Spleen (tissue), 11 donors: ENCODE measurements at regions not wholly inside any gene's neighbourhood (a gene's known extent, or its start where the extent isn't known, plus 50 kb on each side); places are given as distances from the start of the nearest gene placed in this dataset.

Experiments
- DNase-seq: peaks from one replicate; pipeline ENCODE4 v3.0.0-alpha.2; 2020
- H3K27ac ChIP-seq, 8 donors: fragments of 200-600 bp; sonication (generic) in 7 of 8; 1 replicate in 4 of 8; 2 replicates in 4 of 8; pipeline versions ENCODE4 v1.5.0 to v1.8.0; 2016 to 2021; ENCODE audit warnings: inconsistent platforms in 4 of 8, mild to moderate bottlenecking in 4 of 8, moderate library complexity in 1 of 8
- H3K27me3 ChIP-seq, 7 donors: fragments of 200-600 bp; sonication (generic) in 6 of 7; replicated peaks in 1 of 7; 1 replicate in 4 of 7; 2 replicates in 3 of 7; pipeline versions ENCODE4 v1.5.0 to v1.8.0; 2016 to 2021; ENCODE audit warnings: inconsistent platforms in 3 of 7, mild to moderate bottlenecking in 1 of 7
- H3K36me3 ChIP-seq, 6 donors: fragments of 200-600 bp; sonication (generic) in 5 of 6; 1 replicate in 4 of 6; 2 replicates in 2 of 6; pipeline versions ENCODE4 v1.5.0 to v1.8.0; 2016 to 2021; ENCODE audit warnings: inconsistent platforms in 2 of 6
- H3K4me1 ChIP-seq, 6 donors: fragments of 200-600 bp; sonication (generic) in 5 of 6; 1 replicate in 3 of 6; 2 replicates in 3 of 6; pipeline versions ENCODE4 v1.5.0 to v1.8.0; 2016 to 2021; ENCODE audit warnings: inconsistent platforms in 3 of 6
- H3K4me3 ChIP-seq, 8 donors: fragments of 200-600 bp; sonication (generic) in 7 of 8; 1 replicate in 4 of 8; 2 replicates in 4 of 8; pipeline versions ENCODE4 v1.5.0 to v1.8.0; 2016 to 2021; ENCODE audit warnings: inconsistent platforms in 4 of 8, mild to moderate bottlenecking in 4 of 8, moderate library complexity in 2 of 8
- H3K9me3 ChIP-seq, 8 donors: fragments of 200-600 bp; sonication (generic) in 7 of 8; 1 replicate in 4 of 8; 2 replicates in 4 of 8; pipeline versions ENCODE4 v1.5.0 to v1.8.0; 2016 to 2021; ENCODE audit warnings: inconsistent platforms in 4 of 8
- CTCF ChIP-seq, 11 experiments: fragments of 200-600 bp in 7 of 11; fragments of 450-650 bp in 4 of 11; sonication (generic) in 4 of 11; IDR thresholded peaks in 8 of 11; conservative IDR thresholded peaks in 3 of 11; 1 replicate in 7 of 11; 2 replicates in 4 of 11; pipeline versions ENCODE4 v1.4.0 to v1.8.0; 2016 to 2021; ENCODE audit warnings: antibody characterized with exemption in 11 of 11, inconsistent platforms in 4 of 11, mild to moderate bottlenecking in 1 of 11
- POLR2A ChIP-seq, 3 donors: fragments of 450-650 bp; IDR thresholded peaks; one replicate each; pipeline ENCODE4 v1.5.1; 2017; ENCODE audit warnings: antibody characterized with exemption in 3 of 3, mild to moderate bottlenecking in 1 of 3
- POLR2AphosphoS5 ChIP-seq, 3 donors: sonication (generic); formaldehyde crosslinking; IDR thresholded peaks; one replicate each; pipeline ENCODE4 v1.5.1; 2017; ENCODE audit warnings: antibody characterized with exemption in 3 of 3
- WGBS, 5 donors: extraction: QIAGEN DNeasy Blood & Tissue Kit in 3 of 5; methylation state at CpG; one replicate each; pipeline versions ENCODE4 v1.1.5 to v1.1.7; 2013 to 2018; 5-methylcytosine and 5-hydroxymethylcytosine counted together
- intact Hi-C: fragments of 100-400 bp; cut with DNase I; formaldehyde crosslinking; loops from one replicate; pipeline ENCODE4 v1.15.0; 2023; ENCODE audit warnings: low total_unique reads
- donor health status: healthy with polysubstance abuse.
- donor health status: DM: no; HTN: no; CAD: no; lungs with moderate emphysema.
- donor health status: DM: no; HTN: no; CAD: no.
- donor health status: Bipolar disorder and iron deficiency.
- donor health status: healthy.
- donor health status: DM: no; HTN: no; CAD: no.
- donor health status: DM: yes; HTN: yes; CAD: no.

DNA sequence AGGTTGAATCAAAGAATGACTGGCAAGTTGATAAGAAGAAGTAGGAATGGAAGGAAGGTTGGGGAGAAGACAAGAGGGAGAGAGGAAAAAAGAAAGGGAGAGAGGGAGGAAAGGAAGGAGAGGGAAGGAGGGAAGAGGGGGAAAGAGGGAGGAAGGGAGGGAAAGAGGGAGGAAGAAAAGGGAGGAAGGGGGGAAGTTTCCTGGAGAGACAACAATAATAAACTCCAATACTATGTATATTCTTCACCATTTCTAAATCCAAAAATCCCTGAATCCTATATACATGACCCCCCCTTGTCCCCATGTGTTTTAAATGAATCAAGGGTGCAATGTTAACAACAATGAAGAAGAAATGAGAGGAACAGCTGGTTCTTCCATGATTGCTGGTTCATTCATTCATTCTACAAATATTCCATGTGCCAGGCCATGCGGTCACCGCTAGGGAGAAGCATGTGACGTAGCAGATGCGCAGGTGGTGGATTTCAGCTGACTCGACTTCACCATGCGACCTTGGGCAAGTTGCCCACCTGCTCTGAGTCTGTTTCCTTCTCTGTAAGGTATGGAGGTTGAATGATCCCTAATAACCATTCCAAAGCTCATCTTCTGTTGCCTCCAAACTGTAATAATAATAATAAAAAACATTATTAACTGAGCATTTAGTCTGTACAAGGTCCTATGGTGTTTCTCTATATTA lies 77.6 kb downstream of the EN1 start:
- H3K4me3 ChIP-seq, result no peak overlapping the region
- peaks cover 0 to 9% (median 0%) of the 10 kb centered on the region in 6 donors for H3K4me1 ChIP-seq
- H3K9me3 ChIP-seq, result no peaks in the 10 kb centered on the region
- H3K27me3 ChIP-seq, result peaks cover 0 to 65% (median 12%) of the 10 kb centered on the region in 7 donors
- no peaks in the 10 kb centered on the region for H3K36me3 ChIP-seq
- intact Hi-C loops, result no loop called here
- 73 to 91% (median 86%) methylated on average over 6 of the region's 6 CpGs for WGBS, 5 donors
- DNase-seq, result no peak
- no peak overlapping the region for H3K27ac ChIP-seq
- no peak for TF ChIP-seq CTCF (IDR thresholded peaks at IDR 0.05 in 8 of 11, conservative IDR thresholded peaks at IDR 0.05 in 3 of 11)
- TF ChIP-seq POLR2AphosphoS5 (IDR thresholded peaks at IDR 0.05), result no peak
- no peak for TF ChIP-seq POLR2A (IDR thresholded peaks at IDR 0.05)

- no peak overlapping the region for H3K4me3 ChIP-seq
- TF ChIP-seq POLR2A (IDR thresholded peaks at IDR 0.05) (no peak), POLR2AphosphoS5 (IDR thresholded peaks at IDR 0.05) (no peak), CTCF (IDR thresholded peaks at IDR 0.05 in 8 of 11, conservative IDR thresholded peaks at IDR 0.05 in 3 of 11) (no peak)
- no peaks in the 10 kb centered on the region for H3K4me1 ChIP-seq
- H3K36me3 ChIP-seq, result no peaks in the 10 kb centered on the region
- no peak for DNase-seq
- intact Hi-C loops, result no loop called here
- H3K27me3 ChIP-seq, result peaks cover 0 to 65% (median 0%) of the 10 kb centered on the region in 7 donors
- no peaks in the 10 kb centered on the region for H3K9me3 ChIP-seq
- H3K27ac ChIP-seq, result no peak overlapping the region
- WGBS, 5 donors, result 30 to 45% (median 36%) methylated on average over 6 of the region's 6 CpGs
These were observed 80.6 kb downstream of the EN1 start for GRCh38 chr2:118766871-118767270.

GRCh38 chr2:118764855-118765254 lies 82.6 kb downstream of the EN1 start:
- 63 to 75% (median 72%) methylated on average over 4 of the region's 4 CpGs for WGBS, 5 donors
- no peaks in the 10 kb centered on the region for H3K9me3 ChIP-seq
- DNase-seq, result no peak
- no peaks in the 10 kb centered on the region for H3K36me3 ChIP-seq
- peaks cover 0 to 58% (median 0%) of the 10 kb centered on the region in 7 donors for H3K27me3 ChIP-seq
- intact Hi-C loops, result no loop called here
- H3K4me1 ChIP-seq, result no peaks in the 10 kb centered on the region
- H3K27ac ChIP-seq, result no peak overlapping the region
- no peak overlapping the region for H3K4me3 ChIP-seq
- TF ChIP-seq POLR2AphosphoS5 (IDR thresholded peaks at IDR 0.05) (no peak), CTCF (IDR thresholded peaks at IDR 0.05 in 8 of 11, conservative IDR thresholded peaks at IDR 0.05 in 3 of 11) (no peak)

DNA sequence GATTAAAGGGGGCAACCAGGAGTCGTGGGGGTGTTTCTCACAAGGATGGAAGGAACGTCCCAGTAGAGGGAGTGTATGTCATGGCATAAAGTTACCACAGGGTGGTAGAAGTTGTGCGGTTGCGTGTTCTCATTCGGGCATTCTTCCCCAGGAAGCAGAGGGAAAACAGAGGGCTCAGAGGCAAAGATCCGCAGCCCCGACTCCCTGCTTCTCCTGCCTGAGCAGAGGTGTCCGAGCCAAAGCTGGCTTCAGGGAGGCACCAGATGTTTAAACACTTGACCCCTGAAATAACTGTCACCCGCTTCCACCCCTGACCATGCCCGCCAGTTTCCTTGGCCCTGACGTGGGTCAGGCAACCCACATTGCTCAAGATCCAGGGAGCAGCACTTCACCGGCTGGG lies 83.7 kb downstream of the EN1 start:
- Histone ChIP-seq H3K9me3 (no peaks in the 10 kb centered on the region), H3K36me3 (no peaks in the 10 kb centered on the region), H3K4me3 (no peak overlapping the region), H3K4me1 (no peaks in the 10 kb centered on the region), H3K27ac (no peak overlapping the region), H3K27me3 (peaks cover 0 to 67% (median under 1%) of the 10 kb centered on the region in 7 donors)
- TF ChIP-seq CTCF (IDR thresholded peaks at IDR 0.05 in 8 of 11, conservative IDR thresholded peaks at IDR 0.05 in 3 of 11), result peak in 1 of 11 experiments; percentile 15
- TF ChIP-seq POLR2AphosphoS5 (IDR thresholded peaks at IDR 0.05), result no peak
- 12 to 20% (median 16%) methylated on average over 12 of the region's 12 CpGs for WGBS, 5 donors
- intact Hi-C loops, result no loop called here
- DNase-seq, result no peak
